ENCODE measurements at regions not wholly inside any gene's neighbourhood (a gene's known extent, or its start where the extent isn't known, plus 50 kb on each side); places are given as distances from the start of the nearest gene placed in this dataset.

DNA sequence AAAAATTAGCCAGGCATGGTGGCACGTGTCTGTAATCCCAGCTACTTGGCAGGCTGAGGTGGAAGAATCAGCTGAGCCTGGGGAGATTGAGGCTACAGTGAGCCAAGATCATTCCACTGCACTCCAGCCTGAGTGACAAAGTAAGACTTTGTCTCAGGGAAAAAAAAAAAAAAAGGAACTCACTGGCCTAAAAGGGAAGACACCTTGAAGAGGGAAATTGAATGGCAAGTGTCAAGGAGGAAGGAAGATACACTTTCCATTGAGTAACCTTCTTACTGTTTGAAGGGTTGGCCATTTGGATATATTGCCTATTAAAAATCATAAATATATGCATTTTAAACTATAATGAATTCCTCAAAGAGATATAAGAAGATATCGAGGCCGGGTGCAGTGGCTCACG, 147.5 kb upstream of the FAM241A start:
- TF ChIP-seq, protein P1, sequence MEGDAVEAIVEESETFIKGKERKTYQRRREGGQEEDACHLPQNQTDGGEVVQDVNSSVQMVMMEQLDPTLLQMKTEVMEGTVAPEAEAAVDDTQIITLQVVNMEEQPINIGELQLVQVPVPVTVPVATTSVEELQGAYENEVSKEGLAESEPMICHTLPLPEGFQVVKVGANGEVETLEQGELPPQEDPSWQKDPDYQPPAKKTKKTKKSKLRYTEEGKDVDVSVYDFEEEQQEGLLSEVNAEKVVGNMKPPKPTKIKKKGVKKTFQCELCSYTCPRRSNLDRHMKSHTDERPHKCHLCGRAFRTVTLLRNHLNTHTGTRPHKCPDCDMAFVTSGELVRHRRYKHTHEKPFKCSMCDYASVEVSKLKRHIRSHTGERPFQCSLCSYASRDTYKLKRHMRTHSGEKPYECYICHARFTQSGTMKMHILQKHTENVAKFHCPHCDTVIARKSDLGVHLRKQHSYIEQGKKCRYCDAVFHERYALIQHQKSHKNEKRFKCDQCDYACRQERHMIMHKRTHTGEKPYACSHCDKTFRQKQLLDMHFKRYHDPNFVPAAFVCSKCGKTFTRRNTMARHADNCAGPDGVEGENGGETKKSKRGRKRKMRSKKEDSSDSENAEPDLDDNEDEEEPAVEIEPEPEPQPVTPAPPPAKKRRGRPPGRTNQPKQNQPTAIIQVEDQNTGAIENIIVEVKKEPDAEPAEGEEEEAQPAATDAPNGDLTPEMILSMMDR (IDR thresholded peaks at IDR 0.05; ENCODE audit: insufficient read depth, low read length, poor library complexity, severe bottlenecking) = no peak
- no peak for TF ChIP-seq EZH2phosphoT487 (conservative IDR thresholded peaks at IDR 0.05; ENCODE audit: low read length)
